ENCODE measurements at regions not wholly inside any gene's neighbourhood (a gene's known extent, or its start where the extent isn't known, plus 50 kb on each side); places are given as distances from the start of the nearest gene placed in this dataset.

DNA sequence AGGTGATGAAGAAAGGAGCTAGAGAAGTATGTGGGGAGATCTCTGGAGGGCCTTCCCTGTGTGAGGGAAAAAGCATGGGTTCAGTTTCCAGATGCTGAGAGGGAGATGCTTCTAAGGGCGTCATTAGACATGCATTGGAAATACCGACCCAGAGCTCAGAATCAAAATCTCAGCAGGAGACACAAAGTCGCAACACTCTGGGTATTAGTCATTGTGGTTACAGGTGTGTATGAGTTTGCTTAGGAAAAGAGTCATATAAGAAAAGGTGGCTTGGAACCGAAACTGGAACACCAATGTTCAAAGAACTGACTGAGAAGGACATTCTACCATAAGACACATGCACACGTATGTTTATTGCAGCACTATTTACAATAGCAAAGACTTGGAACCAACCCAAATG is 477.1 kb downstream of the FBXO15 start (continued):
- TF ChIP-seq, protein P1, sequence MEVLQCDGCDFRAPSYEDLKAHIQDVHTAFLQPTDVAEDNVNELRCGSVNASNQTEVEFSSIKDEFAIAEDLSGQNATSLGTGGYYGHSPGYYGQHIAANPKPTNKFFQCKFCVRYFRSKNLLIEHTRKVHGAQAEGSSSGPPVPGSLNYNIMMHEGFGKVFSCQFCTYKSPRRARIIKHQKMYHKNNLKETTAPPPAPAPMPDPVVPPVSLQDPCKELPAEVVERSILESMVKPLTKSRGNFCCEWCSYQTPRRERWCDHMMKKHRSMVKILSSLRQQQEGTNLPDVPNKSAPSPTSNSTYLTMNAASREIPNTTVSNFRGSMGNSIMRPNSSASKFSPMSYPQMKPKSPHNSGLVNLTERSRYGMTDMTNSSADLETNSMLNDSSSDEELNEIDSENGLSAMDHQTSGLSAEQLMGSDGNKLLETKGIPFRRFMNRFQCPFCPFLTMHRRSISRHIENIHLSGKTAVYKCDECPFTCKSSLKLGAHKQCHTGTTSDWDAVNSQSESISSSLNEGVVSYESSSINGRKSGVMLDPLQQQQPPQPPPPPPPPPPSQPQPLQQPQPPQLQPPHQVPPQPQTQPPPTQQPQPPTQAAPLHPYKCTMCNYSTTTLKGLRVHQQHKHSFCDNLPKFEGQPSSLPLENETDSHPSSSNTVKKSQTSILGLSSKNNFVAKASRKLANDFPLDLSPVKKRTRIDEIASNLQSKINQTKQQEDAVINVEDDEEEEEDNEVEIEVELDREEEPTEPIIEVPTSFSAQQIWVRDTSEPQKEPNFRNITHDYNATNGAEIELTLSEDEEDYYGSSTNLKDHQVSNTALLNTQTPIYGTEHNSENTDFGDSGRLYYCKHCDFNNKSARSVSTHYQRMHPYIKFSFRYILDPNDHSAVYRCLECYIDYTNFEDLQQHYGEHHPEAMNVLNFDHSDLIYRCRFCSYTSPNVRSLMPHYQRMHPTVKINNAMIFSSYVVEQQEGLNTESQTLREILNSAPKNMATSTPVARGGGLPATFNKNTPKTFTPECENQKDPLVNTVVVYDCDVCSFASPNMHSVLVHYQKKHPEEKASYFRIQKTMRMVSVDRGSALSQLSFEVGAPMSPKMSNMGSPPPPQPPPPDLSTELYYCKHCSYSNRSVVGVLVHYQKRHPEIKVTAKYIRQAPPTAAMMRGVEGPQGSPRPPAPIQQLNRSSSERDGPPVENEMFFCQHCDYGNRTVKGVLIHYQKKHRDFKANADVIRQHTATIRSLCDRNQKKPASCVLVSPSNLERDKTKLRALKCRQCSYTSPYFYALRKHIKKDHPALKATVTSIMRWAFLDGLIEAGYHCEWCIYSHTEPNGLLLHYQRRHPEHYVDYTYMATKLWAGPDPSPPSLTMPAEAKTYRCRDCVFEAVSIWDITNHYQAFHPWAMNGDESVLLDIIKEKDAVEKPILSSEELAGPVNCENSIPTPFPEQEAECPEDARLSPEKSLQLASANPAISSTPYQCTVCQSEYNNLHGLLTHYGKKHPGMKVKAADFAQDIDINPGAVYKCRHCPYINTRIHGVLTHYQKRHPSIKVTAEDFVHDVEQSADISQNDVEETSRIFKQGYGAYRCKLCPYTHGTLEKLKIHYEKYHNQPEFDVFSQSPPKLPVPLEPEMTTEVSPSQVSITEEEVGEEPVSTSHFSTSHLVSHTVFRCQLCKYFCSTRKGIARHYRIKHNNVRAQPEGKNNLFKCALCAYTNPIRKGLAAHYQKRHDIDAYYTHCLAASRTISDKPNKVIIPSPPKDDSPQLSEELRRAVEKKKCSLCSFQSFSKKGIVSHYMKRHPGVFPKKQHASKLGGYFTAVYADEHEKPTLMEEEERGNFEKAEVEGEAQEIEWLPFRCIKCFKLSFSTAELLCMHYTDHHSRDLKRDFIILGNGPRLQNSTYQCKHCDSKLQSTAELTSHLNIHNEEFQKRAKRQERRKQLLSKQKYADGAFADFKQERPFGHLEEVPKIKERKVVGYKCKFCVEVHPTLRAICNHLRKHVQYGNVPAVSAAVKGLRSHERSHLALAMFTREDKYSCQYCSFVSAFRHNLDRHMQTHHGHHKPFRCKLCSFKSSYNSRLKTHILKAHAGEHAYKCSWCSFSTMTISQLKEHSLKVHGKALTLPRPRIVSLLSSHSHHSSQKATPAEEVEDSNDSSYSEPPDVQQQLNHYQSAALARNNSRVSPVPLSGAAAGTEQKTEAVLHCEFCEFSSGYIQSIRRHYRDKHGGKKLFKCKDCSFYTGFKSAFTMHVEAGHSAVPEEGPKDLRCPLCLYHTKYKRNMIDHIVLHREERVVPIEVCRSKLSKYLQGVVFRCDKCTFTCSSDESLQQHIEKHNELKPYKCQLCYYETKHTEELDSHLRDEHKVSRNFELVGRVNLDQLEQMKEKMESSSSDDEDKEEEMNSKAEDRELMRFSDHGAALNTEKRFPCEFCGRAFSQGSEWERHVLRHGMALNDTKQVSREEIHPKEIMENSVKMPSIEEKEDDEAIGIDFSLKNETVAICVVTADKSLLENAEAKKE (CRISPR knock-in tag; IDR thresholded peaks at IDR 0.05): no peak
- TF ChIP-seq CREB1 (CRISPR knock-in tag; IDR thresholded peaks at IDR 0.05; ENCODE audit: low read depth): no peak
- no peak for TF ChIP-seq JUNB (IDR thresholded peaks at IDR 0.05; ENCODE audit: unreplicated experiment)

DNA sequence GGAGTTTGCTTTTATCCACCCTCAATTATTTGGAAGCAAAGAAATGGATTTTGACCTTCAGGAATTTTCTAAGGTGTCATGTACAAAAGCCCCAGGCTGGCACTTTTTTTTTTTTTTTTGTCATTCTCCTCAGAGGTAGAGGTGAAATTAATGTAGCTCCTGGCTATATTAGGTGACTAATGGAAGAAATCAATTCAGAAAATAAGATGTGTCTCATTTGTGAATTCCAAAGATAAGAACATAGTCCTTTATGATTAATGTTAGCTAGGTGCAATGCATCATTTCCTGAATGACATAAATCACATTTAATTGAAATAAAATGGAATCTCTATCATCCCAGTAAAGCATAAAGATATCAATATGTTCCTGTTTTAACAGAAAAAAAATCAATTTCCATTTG is 477.6 kb downstream of the FBXO15 start:
- Histone ChIP-seq H3K27ac (ENCODE audit: low read depth) (no peak overlapping the region), H3K4me2 (no peak overlapping the region)
- TF ChIP-seq, protein P2, sequence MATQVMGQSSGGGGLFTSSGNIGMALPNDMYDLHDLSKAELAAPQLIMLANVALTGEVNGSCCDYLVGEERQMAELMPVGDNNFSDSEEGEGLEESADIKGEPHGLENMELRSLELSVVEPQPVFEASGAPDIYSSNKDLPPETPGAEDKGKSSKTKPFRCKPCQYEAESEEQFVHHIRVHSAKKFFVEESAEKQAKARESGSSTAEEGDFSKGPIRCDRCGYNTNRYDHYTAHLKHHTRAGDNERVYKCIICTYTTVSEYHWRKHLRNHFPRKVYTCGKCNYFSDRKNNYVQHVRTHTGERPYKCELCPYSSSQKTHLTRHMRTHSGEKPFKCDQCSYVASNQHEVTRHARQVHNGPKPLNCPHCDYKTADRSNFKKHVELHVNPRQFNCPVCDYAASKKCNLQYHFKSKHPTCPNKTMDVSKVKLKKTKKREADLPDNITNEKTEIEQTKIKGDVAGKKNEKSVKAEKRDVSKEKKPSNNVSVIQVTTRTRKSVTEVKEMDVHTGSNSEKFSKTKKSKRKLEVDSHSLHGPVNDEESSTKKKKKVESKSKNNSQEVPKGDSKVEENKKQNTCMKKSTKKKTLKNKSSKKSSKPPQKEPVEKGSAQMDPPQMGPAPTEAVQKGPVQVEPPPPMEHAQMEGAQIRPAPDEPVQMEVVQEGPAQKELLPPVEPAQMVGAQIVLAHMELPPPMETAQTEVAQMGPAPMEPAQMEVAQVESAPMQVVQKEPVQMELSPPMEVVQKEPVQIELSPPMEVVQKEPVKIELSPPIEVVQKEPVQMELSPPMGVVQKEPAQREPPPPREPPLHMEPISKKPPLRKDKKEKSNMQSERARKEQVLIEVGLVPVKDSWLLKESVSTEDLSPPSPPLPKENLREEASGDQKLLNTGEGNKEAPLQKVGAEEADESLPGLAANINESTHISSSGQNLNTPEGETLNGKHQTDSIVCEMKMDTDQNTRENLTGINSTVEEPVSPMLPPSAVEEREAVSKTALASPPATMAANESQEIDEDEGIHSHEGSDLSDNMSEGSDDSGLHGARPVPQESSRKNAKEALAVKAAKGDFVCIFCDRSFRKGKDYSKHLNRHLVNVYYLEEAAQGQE (IDR thresholded peaks at IDR 0.05; ENCODE audit: unreplicated experiment): no peak
- TF ChIP-seq ZNF331 (CRISPR knock-in tag; IDR thresholded peaks at IDR 0.05; ENCODE audit: low read depth): no peak
- no peak for TF ChIP-seq STAT1 (IDR thresholded peaks at IDR 0.05; ENCODE audit: unreplicated experiment)
- no peak for TF ChIP-seq POLR2AphosphoS5 (IDR thresholded peaks at IDR 0.05; ENCODE audit: low read depth)
- TF ChIP-seq, protein P3, sequence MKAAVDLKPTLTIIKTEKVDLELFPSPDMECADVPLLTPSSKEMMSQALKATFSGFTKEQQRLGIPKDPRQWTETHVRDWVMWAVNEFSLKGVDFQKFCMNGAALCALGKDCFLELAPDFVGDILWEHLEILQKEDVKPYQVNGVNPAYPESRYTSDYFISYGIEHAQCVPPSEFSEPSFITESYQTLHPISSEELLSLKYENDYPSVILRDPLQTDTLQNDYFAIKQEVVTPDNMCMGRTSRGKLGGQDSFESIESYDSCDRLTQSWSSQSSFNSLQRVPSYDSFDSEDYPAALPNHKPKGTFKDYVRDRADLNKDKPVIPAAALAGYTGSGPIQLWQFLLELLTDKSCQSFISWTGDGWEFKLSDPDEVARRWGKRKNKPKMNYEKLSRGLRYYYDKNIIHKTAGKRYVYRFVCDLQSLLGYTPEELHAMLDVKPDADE (IDR thresholded peaks at IDR 0.05): no peak
- no peak for TF ChIP-seq JUNB (IDR thresholded peaks at IDR 0.05; ENCODE audit: unreplicated experiment)
- no peak for TF ChIP-seq EZH2 (IDR thresholded peaks at IDR 0.05; ENCODE audit: low read depth, unreplicated experiment)
- TF ChIP-seq NANOG (IDR thresholded peaks at IDR 0.05; ENCODE audit: borderline replicate concordance): no peak
- TF ChIP-seq, protein P4, sequence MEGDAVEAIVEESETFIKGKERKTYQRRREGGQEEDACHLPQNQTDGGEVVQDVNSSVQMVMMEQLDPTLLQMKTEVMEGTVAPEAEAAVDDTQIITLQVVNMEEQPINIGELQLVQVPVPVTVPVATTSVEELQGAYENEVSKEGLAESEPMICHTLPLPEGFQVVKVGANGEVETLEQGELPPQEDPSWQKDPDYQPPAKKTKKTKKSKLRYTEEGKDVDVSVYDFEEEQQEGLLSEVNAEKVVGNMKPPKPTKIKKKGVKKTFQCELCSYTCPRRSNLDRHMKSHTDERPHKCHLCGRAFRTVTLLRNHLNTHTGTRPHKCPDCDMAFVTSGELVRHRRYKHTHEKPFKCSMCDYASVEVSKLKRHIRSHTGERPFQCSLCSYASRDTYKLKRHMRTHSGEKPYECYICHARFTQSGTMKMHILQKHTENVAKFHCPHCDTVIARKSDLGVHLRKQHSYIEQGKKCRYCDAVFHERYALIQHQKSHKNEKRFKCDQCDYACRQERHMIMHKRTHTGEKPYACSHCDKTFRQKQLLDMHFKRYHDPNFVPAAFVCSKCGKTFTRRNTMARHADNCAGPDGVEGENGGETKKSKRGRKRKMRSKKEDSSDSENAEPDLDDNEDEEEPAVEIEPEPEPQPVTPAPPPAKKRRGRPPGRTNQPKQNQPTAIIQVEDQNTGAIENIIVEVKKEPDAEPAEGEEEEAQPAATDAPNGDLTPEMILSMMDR (conservative IDR thresholded peaks at IDR 0.05; ENCODE audit: low read depth in 2 of 2): no peak
- no peak for TF ChIP-seq CREB1 (CRISPR knock-in tag; IDR thresholded peaks at IDR 0.05; ENCODE audit: low read depth)
- no peak for TF ChIP-seq EZH2phosphoT487 (IDR thresholded peaks at IDR 0.05; ENCODE audit: unreplicated experiment)

More for the DNA sequence above, 477.6 kb downstream of the FBXO15 start:
- Histone ChIP-seq H2AFZ (no peak overlapping the region), H4K20me1 (replicated peaks; ENCODE audit: insufficient read depth) (no peaks in the 10 kb centered on the region), H3K79me2 (replicated peaks; ENCODE audit: insufficient read depth) (no peaks in the 10 kb centered on the region), H3K9me2 (ENCODE audit: insufficient read depth) (no peaks in the 10 kb centered on the region), H3K36me3 (ENCODE audit: insufficient read depth) (no peaks in the 10 kb centered on the region), H3K27me3 (ENCODE audit: insufficient read depth) (no peaks in the 10 kb centered on the region), H3K4me1 (ENCODE audit: insufficient read depth) (no peaks in the 10 kb centered on the region), H3F3A (replicated peaks; ENCODE audit: low read depth) (no peaks in the 10 kb centered on the region), H3K4me3 (no peak overlapping the region)
- Mint-ChIP-seq H3K36me3 (ENCODE audit: low read depth) (no peaks in the 10 kb centered on the region), H3K9me3 (0 out of 3 replicates have a peak, but pooled peaks cover 5% of the 10 kb centered on the region), H3K27me3 (ENCODE audit: insufficient read depth, low read depth, poor library complexity) (no peaks in the 10 kb centered on the region), H3K4me1 (no peaks in the 10 kb centered on the region), H3K27ac (no peak overlapping the region), H3K4me3 (no peak overlapping the region)
- no peak for ATAC-seq
- DNase-seq (ENCODE audit: low spot score): no peak

All from GM23338 (cell line).